Stimulated activated effector memory CD8-positive, alpha-beta T cell treated with anti-CD3 and anti-CD28 coated beads, Interleukin-12 subunit alpha, Interleukin-12 subunit beta, amount 100 ng/mL, for 72 hours (primary cell): ENCODE measurements at regions not wholly inside any gene's neighbourhood (a gene's known extent, or its start where the extent isn't known, plus 50 kb on each side); places are given as distances from the start of the nearest gene placed in this dataset.

Experiments
- ATAC-seq: fragments of 150-1000 bp; cut with Tn5 transposase; 2 replicates; pipeline ENCODE4 v1.10.0; 2021
- DNase-seq, 2 donors: peaks; one replicate each; pipeline ENCODE4 v3.0.0; 2021 to 2022; ENCODE audit warnings: low spot score in 2 of 2
- H3K27ac Mint-ChIP-seq: one replicate; pipeline ENCODE4 v1.8.0; 2022; ENCODE audit warnings: mild to moderate bottlenecking, mixed read lengths
- H3K36me3 Mint-ChIP-seq: one replicate; pipeline ENCODE4 v1.8.0; 2022; ENCODE audit warnings: mild to moderate bottlenecking, mixed read lengths
- H3K4me1 Mint-ChIP-seq: one replicate; pipeline ENCODE4 v1.8.0; 2022; ENCODE audit warnings: mixed read lengths
- H3K4me3 Mint-ChIP-seq: one replicate; pipeline ENCODE4 v1.8.0; 2022; ENCODE audit warnings: mild to moderate bottlenecking, mixed read lengths
- H3K9me3 Mint-ChIP-seq: one replicate; pipeline ENCODE4 v1.8.0; 2022; ENCODE audit warnings: mixed read lengths

DNA sequence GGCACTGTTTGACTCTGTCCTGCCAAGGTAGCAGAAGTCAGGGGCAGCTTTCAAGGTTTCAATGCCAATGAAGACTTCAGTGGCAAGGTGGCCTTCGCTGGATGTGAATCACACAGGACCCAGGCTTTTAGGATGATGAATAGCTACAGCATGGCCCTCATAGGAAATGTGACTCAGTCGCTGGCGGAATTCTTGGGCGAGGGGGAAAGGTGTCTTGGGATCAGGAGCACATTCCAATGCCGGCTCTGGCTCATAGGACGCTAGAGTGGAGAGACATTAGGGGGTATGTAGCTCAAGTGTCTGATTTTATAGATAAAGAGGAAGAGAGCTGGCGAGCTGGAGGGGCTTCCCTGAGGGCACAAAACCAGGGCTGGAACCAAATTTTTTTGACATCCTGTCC is 68.6 kb downstream of the SMIM21 start:
- H3K27ac Mint-ChIP-seq, result no peak overlapping the region
- no peaks in the 10 kb centered on the region for H3K4me1 Mint-ChIP-seq
- no peaks in the 10 kb centered on the region for H3K36me3 Mint-ChIP-seq
- ATAC-seq, result no peak
- H3K4me3 Mint-ChIP-seq, result no peak overlapping the region
- H3K9me3 Mint-ChIP-seq, result peaks cover 8% of the 10 kb centered on the region
- no peak for DNase-seq

DNA sequence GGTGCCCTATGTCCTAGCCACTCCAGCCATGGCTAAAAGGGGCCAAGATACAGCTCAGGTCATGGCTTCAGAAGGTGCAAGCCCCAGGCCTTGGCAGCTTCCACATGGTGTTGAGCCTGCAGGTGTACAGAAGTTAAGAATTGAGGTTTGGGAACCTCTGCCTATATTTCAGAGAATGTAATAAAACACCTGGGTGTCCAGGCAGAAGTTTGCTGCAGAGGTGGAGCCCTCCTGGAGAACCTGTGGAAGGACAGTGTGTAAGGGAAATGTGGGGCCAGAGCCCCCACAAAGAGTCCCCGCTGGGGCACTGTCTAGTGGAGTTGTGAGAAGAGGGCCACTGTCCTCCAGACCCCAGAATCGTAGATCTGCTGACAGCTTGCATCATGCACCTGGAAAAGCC is 74.1 kb downstream of the SMIM21 start:
- ATAC-seq (no peak), DNase-seq (no peak)
- Mint-ChIP-seq H3K4me3 (no peak overlapping the region), H3K36me3 (no peaks in the 10 kb centered on the region), H3K4me1 (no peaks in the 10 kb centered on the region), H3K9me3 (peaks cover 15% of the 10 kb centered on the region), H3K27ac (no peak overlapping the region)

DNA sequence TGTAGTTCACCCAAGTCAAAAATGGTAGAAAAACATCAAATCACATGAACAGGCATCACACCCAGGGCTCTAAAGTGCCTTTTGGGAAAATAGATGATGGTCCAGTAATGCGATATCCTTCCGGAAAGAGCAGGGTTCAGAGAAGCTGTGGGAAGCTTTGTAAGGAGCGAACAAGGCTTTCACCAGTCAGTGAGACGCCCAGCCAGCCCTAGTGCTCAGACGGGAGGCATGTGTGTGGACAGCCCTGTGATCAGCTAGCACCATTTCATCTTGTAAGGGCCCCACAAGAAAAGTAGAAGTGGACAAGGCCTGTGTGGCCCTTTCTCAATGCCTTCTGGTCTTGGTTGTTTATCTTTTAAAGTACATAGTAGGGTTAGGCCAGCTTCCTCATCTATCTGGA is 76.1 kb downstream of the SMIM21 start:
- Mint-ChIP-seq H3K36me3 (no peaks in the 10 kb centered on the region), H3K27ac (no peak overlapping the region), H3K9me3 (peaks cover 9% of the 10 kb centered on the region), H3K4me3 (no peak overlapping the region), H3K4me1 (no peaks in the 10 kb centered on the region)
- ATAC-seq (no peak), DNase-seq (peak in 1 of 2 donors; percentile 17)

DNA sequence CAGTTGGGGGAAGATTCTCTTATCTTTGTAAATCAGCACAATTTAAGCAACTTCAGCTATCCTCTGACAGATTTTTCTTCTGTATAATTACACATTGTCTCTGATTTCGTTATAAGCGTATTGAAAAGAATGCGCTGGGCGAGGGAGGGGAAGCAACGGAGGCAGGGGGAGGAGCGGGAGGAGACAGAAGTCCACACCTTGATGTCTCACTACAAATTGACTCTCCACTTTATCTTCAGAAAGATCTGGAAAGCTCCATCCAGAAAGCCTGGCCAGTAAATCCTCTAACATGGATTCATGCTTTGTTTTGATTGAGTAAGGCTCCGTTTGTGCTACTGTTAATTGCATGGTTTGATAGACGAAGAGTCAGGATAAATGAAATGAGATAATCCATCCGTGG is 76.6 kb downstream of the SMIM21 start:
- ATAC-seq, result no peak
- Mint-ChIP-seq H3K27ac (no peak overlapping the region), H3K4me3 (no peak overlapping the region), H3K36me3 (no peaks in the 10 kb centered on the region), H3K4me1 (no peaks in the 10 kb centered on the region), H3K9me3 (peaks cover 9% of the 10 kb centered on the region)
- no peak for DNase-seq

DNA sequence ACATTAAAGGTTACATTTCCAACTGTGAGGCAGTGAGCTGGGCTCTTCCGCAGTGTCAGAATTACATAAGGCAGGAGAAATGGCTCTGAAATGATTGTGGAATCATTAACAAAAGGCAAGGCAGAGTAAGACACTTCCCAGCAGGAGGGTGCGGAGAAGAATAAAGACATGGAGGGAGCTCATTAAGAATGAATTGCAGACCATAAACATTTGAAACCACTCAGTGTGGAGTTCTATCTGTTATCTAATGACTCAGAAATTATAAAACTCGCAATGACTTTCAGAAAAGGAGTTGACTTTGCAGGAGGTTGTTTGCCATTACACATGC is 77.0 kb downstream of the SMIM21 start:
- Mint-ChIP-seq H3K36me3 (no peaks in the 10 kb centered on the region), H3K4me3 (no peak overlapping the region), H3K9me3 (peaks cover 9% of the 10 kb centered on the region), H3K27ac (no peak overlapping the region), H3K4me1 (no peaks in the 10 kb centered on the region)
- ATAC-seq (no peak), DNase-seq (no peak)

DNA sequence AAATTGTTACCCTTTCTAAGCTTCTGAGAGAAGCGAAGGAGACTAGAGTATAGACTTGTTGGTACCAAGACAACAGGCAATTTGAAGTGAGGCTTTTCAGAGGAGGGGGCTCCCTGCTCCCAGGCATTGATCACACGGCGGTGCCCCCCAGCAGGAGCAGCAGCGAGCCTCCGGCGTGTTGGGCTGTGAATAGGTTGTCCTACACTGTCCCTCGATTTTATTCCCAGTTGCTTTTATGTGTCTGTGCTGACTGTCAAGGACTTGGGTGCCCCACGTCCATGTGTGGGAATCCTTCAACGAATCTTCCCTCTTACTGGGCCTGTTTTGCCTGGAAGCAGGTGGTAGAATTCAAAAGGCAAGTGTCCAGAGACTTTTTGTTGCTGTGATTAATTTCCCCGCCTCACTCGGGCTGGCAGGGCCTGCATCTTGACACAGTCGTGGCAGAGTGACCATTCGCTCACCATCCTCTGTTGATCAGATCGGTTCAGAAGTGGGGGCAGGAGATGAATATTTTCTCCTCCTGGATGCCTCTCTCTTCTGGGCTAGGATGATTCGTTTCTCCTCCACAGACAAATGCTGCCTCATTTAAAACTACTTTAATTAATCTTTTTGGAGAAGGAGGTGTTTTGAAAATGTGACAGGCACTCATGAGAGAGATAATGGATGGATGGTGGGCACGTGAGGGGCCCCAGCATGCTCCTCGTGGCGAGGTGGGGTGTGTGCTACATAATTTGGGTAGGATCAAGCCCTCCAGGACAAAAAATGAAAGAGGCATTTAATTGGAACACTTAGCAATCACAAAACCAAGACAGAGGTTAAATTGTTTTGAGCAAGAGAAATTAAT is 77.6 kb downstream of the SMIM21 start:
- H3K4me3 Mint-ChIP-seq, result no peak overlapping the region
- H3K36me3 Mint-ChIP-seq, result no peaks in the 10 kb centered on the region
- no peaks in the 10 kb centered on the region for H3K4me1 Mint-ChIP-seq
- H3K9me3 Mint-ChIP-seq, result peaks cover 9% of the 10 kb centered on the region
- H3K27ac Mint-ChIP-seq, result no peak overlapping the region
- DNase-seq (no peak), ATAC-seq (no peak)

DNA sequence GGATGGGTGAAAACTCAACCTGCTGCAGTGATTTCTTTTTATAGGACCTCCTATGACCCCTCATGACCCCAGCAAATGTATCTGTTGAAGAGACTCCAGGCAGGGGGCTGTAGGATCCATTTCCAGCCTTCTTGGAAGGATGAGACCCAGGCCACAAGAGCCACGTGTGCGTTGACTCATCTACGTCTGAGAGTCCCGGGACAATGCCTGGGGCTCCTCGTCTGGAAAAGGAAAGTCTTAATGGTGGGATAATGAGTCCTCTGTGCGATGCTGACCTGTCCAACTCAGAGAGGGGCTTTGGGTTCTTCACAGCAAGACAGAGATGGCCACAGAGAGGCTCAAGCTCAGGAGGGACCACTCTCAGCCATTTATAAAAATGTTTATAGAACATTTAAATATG is 80.8 kb downstream of the SMIM21 start:
- Mint-ChIP-seq H3K27ac (no peak overlapping the region), H3K36me3 (no peaks in the 10 kb centered on the region), H3K4me3 (no peak overlapping the region), H3K9me3 (no peaks in the 10 kb centered on the region), H3K4me1 (no peaks in the 10 kb centered on the region)
- ATAC-seq, result no peak
- no peak for DNase-seq

DNA sequence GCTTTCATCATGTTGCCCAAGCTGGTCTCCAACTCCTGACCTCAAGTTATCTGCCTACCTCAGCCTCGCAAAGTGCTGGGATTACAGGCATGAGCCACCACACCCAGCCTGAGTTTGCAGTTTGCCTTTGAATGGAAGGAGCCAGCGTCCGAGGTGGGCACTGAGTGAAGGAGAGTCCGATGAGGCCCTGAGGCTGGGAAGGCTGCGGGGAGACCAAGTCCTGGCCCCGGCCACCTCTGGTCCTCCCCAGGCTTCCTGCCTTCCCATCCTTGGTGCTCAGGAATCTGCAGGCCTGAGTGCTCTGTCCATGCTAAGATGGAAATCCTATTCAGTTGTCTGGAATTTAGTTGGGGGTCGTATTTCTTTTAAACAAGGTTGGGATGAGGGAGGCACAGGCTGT is 82.9 kb downstream of the SMIM21 start:
- H3K36me3 Mint-ChIP-seq, result no peaks in the 10 kb centered on the region
- H3K4me1 Mint-ChIP-seq, result no peaks in the 10 kb centered on the region
- no peak overlapping the region for H3K27ac Mint-ChIP-seq
- ATAC-seq (no peak), DNase-seq (no peak)
- H3K9me3 Mint-ChIP-seq, result no peaks in the 10 kb centered on the region
- no peak overlapping the region for H3K4me3 Mint-ChIP-seq

DNA sequence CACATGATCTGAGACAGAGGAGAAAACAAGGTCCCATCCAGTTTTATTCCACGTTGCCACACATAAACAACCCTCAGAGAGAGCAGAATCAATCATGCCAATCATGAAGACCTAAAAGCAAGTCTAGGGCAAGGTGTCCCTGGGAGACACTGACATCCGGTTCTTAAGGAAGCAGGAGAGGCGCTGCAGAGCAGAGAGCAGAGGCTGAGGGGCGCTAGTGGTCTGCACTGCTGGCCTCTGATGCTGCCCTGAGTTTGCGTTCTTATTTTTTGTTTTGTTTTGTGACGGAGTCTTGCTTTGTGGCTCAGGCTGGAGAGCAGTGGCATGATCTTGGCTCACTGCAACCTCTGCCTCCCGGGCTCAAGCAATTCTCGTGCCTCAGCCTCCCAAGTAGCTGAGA is 83.3 kb downstream of the SMIM21 start:
- Mint-ChIP-seq H3K4me3 (no peak overlapping the region), H3K9me3 (no peaks in the 10 kb centered on the region), H3K4me1 (no peaks in the 10 kb centered on the region), H3K27ac (no peak overlapping the region), H3K36me3 (no peaks in the 10 kb centered on the region)
- DNase-seq (no peak), ATAC-seq (no peak)

DNA sequence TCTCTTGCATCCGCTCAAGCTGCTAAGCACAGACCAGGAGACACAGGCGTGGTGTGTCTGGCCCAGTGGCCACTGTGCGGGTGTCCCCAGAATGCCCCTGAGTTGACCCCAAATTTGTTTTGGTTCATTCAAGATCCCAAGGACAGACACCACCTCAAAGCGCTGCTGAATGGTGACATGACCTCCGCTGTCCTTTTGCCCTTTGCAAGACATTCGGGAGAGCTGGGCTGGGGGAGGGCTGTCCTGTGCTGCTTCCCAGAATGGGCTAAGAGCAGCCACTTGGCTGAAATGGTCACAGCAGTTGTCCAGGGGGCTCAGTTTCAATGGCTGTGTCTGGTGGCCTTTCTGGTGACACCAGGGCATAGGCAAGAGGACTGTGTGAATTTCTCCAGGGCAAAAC is 84.1 kb downstream of the SMIM21 start:
- H3K4me3 Mint-ChIP-seq, result no peak overlapping the region

DNA sequence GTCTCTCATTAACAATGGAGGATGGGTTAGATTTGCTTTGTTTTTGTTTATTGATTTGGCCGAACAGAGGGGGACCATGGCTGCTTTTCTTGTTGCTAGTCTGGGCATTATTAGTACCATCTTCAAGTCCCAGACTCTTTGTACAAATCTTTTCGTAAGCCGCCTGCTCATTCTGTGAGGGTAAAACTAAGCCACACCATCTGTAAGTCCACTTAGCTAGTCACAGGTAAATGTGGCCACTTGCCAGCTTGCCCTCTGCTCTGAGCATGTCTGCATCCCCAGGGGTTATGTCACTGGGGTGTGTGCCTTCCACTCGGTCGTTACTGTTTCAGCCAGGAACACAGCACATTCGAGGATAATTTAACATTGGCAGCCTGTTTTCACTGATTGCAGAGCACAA is 85.6 kb downstream of the SMIM21 start:
- no peak overlapping the region for H3K27ac Mint-ChIP-seq
- H3K4me3 Mint-ChIP-seq, result no peak overlapping the region

More for the DNA sequence above, 84.1 kb downstream of the SMIM21 start:
- Mint-ChIP-seq H3K27ac (no peak overlapping the region), H3K9me3 (no peaks in the 10 kb centered on the region), H3K36me3 (no peaks in the 10 kb centered on the region), H3K4me1 (no peaks in the 10 kb centered on the region)
- ATAC-seq (no peak), DNase-seq (no peak)

DNA sequence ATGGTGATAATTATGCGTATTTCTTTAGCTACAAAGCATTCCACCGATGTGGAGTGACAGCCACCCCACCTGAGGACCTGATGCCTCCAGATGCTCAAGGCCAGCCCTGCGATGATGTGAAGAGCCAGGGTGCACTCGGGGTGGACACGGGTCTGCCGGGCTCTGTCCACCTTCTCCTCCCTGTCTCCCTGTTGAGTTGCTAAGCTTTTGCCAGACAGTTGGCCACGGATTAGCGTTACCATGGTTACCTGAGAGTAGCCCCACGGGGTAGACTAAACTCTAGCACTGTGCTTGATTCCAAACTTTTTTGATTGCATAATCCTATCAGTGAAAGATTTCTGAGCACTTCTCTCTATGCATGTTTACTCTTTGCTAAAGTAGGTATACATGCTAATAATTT is 86.2 kb downstream of the SMIM21 start:
- Mint-ChIP-seq H3K27ac (no peak overlapping the region), H3K4me1 (no peaks in the 10 kb centered on the region), H3K36me3 (no peaks in the 10 kb centered on the region), H3K9me3 (no peaks in the 10 kb centered on the region), H3K4me3 (no peak overlapping the region)
- DNase-seq (no peak), ATAC-seq (no peak)

More for the DNA sequence above, 85.6 kb downstream of the SMIM21 start:
- H3K9me3 Mint-ChIP-seq, result no peaks in the 10 kb centered on the region
- DNase-seq (no peak), ATAC-seq (no peak)
- no peaks in the 10 kb centered on the region for H3K4me1 Mint-ChIP-seq
- H3K36me3 Mint-ChIP-seq, result no peaks in the 10 kb centered on the region

DNA sequence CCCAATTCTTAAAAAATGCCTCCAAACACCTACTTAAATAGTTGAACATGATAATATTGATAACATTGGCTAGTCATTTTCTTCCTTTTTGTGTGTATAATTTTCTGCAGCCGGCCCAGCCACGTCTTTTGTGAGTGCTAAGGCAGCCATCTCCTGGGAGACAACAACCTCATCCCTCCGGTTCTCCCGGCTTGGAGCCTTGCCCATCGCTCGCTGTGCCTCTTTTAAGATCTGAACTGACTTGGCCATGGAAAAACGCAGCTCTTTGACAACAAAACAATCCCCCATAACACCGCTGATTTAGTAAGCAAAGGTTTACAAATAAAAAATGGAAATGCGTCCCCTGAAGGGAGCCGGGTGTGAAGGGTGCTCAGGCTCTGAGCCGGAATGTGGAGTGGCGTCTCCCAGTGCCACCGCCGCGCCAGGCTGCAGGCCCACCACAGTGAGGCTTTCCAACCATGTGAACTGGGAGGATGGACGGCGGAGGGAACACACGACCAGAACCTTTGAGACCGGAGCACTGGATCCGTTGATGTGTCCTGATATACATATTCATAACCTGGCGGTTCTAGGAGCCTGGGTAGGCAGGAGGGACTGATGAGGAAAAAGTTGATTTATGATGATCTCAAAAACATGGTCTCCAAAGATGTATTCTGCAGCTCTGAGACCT is 87.4 kb downstream of the SMIM21 start:
- no peaks in the 10 kb centered on the region for H3K9me3 Mint-ChIP-seq
- ATAC-seq (no peak), DNase-seq (no peak)
- peaks cover 4% of the 10 kb centered on the region for H3K4me1 Mint-ChIP-seq
- no peak overlapping the region for H3K4me3 Mint-ChIP-seq
- H3K36me3 Mint-ChIP-seq, result no peaks in the 10 kb centered on the region
- no peak overlapping the region for H3K27ac Mint-ChIP-seq
